CD8-positive, alpha-beta memory T cell (primary cell): ENCODE measurements at regions not wholly inside any gene's neighbourhood (a gene's known extent, or its start where the extent isn't known, plus 50 kb on each side); places are given as distances from the start of the nearest gene placed in this dataset.

Experiments
- CTCF ChIA-PET: fragments of 350-600 bp; sonication (Branson Sonifier 250); formaldehyde crosslinking; loops from one replicate; lab custom pipeline; 2021; ENCODE audit warnings: antibody characterized with exemption; lab: Charles Lee
- POLR2A ChIA-PET: fragments of 350-600 bp; sonication (Branson Sonifier 250); formaldehyde crosslinking; loops from one replicate; lab custom pipeline; 2021; ENCODE audit warnings: antibody characterized with exemption; lab: Charles Lee
- DNase-seq, 5 donors: peaks; one replicate each; pipeline versions ENCODE4 v3.0.0 to v3.0.0-alpha.2; 2020 to 2022; ENCODE audit warnings: mixed read lengths in 1 of 5
- H3K27ac ChIP-seq: one replicate; pipeline ENCODE4 v1.7.0; 2013; ENCODE audit warnings: low read depth, mild to moderate bottlenecking, low read length, moderate library complexity
- H3K27me3 ChIP-seq: 2 replicates; pipeline ENCODE4 v1.7.0; 2013; ENCODE audit warnings: low read length, mild to moderate bottlenecking; ENCODE audit not compliant: insufficient read depth, poor library complexity, severe bottlenecking
- H3K36me3 ChIP-seq: 2 replicates; pipeline ENCODE4 v1.7.0; 2013; ENCODE audit warnings: mild to moderate bottlenecking, low read length, moderate library complexity; ENCODE audit not compliant: insufficient read depth
- H3K4me1 ChIP-seq: 2 replicates; pipeline ENCODE4 v1.7.0; 2013; ENCODE audit warnings: mild to moderate bottlenecking, low read length, moderate library complexity; ENCODE audit not compliant: insufficient read depth
- H3K4me3 ChIP-seq: 2 replicates; pipeline ENCODE4 v1.7.0; 2013; ENCODE audit warnings: mild to moderate bottlenecking, low read length
- H3K9me3 ChIP-seq: 2 replicates; pipeline ENCODE4 v1.7.0; 2013; ENCODE audit warnings: mild to moderate bottlenecking, low read length
- H3K27ac Mint-ChIP-seq, 8 donors: one replicate each; pipeline ENCODE4 v1.8.0; 2020 to 2021; ENCODE audit warnings: mixed read lengths in 8 of 8, mild to moderate bottlenecking in 6 of 8, inconsistent platforms in 3 of 8, moderate library complexity in 3 of 8
- H3K27me3 Mint-ChIP-seq, 2 donors: one replicate each; pipeline ENCODE4 v1.8.0; 2020 to 2021; ENCODE audit warnings: mixed read lengths in 2 of 2, mild to moderate bottlenecking in 1 of 2, moderate library complexity in 1 of 2
- H3K36me3 Mint-ChIP-seq, 3 donors: one replicate each; pipeline ENCODE4 v1.8.0; 2020 to 2021; ENCODE audit warnings: mixed read lengths in 3 of 3, inconsistent platforms in 1 of 3, mild to moderate bottlenecking in 1 of 3
- H3K4me1 Mint-ChIP-seq, 3 donors: one replicate each; pipeline ENCODE4 v1.8.0; 2020 to 2021; ENCODE audit warnings: mixed read lengths in 3 of 3, inconsistent platforms in 1 of 3, mild to moderate bottlenecking in 1 of 3
- H3K4me3 Mint-ChIP-seq, 7 donors: one replicate each; pipeline ENCODE4 v1.8.0; 2020 to 2021; ENCODE audit warnings: mixed read lengths in 7 of 7, mild to moderate bottlenecking in 6 of 7, moderate library complexity in 4 of 7, inconsistent platforms in 2 of 7
- H3K9me3 Mint-ChIP-seq, 5 donors: one replicate each; pipeline ENCODE4 v1.8.0; 2020 to 2022; ENCODE audit warnings: mixed read lengths in 5 of 5, mild to moderate bottlenecking in 3 of 5, moderate library complexity in 2 of 5, inconsistent platforms in 1 of 5

GRCh38 chr18:78683191-78684010, 296.2 kb upstream of the SALL3 start:
- Mint-ChIP-seq H3K27me3 (peaks cover 1 to 4% of the 10 kb centered on the region in 2 donors), H3K9me3 (no peaks in the 10 kb centered on the region), H3K4me3 (no peak overlapping the region), H3K4me1 (peaks cover 2 to 3% (median 2%) of the 10 kb centered on the region in 3 donors), H3K27ac (no peak overlapping the region), H3K36me3 (no peaks in the 10 kb centered on the region)
- Histone ChIP-seq H3K27ac (no peak overlapping the region), H3K4me3 (no peak overlapping the region), H3K9me3 (no peaks in the 10 kb centered on the region), H3K36me3 (no peaks in the 10 kb centered on the region), H3K27me3 (no peaks in the 10 kb centered on the region), H3K4me1 (no peaks in the 10 kb centered on the region)
- no peak for DNase-seq
- CTCF ChIA-PET: no interaction called here
- POLR2A ChIA-PET: no interaction called here

GRCh38 chr18:78685250-78685979, 294.2 kb upstream of the SALL3 start:
- H3K4me1 ChIP-seq: no peaks in the 10 kb centered on the region
- H3K27me3 ChIP-seq: no peaks in the 10 kb centered on the region
- DNase-seq: no peak
- Mint-ChIP-seq H3K27ac (no peak overlapping the region), H3K36me3 (no peaks in the 10 kb centered on the region), H3K4me1 (no peaks in the 10 kb centered on the region), H3K9me3 (no peaks in the 10 kb centered on the region), H3K27me3 (peaks cover 3 to 4% of the 10 kb centered on the region in 2 donors), H3K4me3 (no peak overlapping the region)
- no peak overlapping the region for H3K27ac ChIP-seq
- POLR2A ChIA-PET: no interaction called here
- H3K36me3 ChIP-seq: no peaks in the 10 kb centered on the region
- no peak overlapping the region for H3K4me3 ChIP-seq
- H3K9me3 ChIP-seq: no peaks in the 10 kb centered on the region
- CTCF ChIA-PET: no interaction called here

- Histone ChIP-seq H3K4me1 (no peaks in the 10 kb centered on the region), H3K27ac (no peak overlapping the region), H3K4me3 (no peak overlapping the region), H3K36me3 (no peaks in the 10 kb centered on the region), H3K9me3 (no peaks in the 10 kb centered on the region), H3K27me3 (no peaks in the 10 kb centered on the region)
- ChIA-PET CTCF (no interaction called here), POLR2A (no interaction called here)
- H3K27me3 Mint-ChIP-seq: peaks cover 0 to 3% of the 10 kb centered on the region in 2 donors
- no peaks in the 10 kb centered on the region for H3K9me3 Mint-ChIP-seq
- no peaks in the 10 kb centered on the region for H3K4me1 Mint-ChIP-seq
- H3K36me3 Mint-ChIP-seq: no peaks in the 10 kb centered on the region
- no peak overlapping the region for H3K27ac Mint-ChIP-seq
- H3K4me3 Mint-ChIP-seq: no peak overlapping the region
- DNase-seq: no peak
Observed at GRCh38 chr18:78685980-78686530, 293.6 kb upstream of the SALL3 start.

- CTCF ChIA-PET: no interaction called here
- H3K27ac Mint-ChIP-seq: no peak overlapping the region
- H3K36me3 Mint-ChIP-seq: no peaks in the 10 kb centered on the region
- no peaks in the 10 kb centered on the region for H3K9me3 ChIP-seq
- H3K27ac ChIP-seq: no peak overlapping the region
- H3K9me3 Mint-ChIP-seq: no peaks in the 10 kb centered on the region
- DNase-seq: no peak
- H3K36me3 ChIP-seq: no peaks in the 10 kb centered on the region
- no peak overlapping the region for H3K4me3 Mint-ChIP-seq
- no peaks in the 10 kb centered on the region for H3K4me1 Mint-ChIP-seq
- peaks cover 0 to 3% of the 10 kb centered on the region in 2 donors for H3K27me3 Mint-ChIP-seq
- POLR2A ChIA-PET: no interaction called here
- H3K27me3 ChIP-seq: no peaks in the 10 kb centered on the region
- no peaks in the 10 kb centered on the region for H3K4me1 ChIP-seq
- no peak overlapping the region for H3K4me3 ChIP-seq
Observed at GRCh38 chr18:78686976-78687685, 292.5 kb upstream of the SALL3 start.

GRCh38 chr18:78687736-78688135, 291.9 kb upstream of the SALL3 start:
- Histone ChIP-seq H3K4me1 (no peaks in the 10 kb centered on the region), H3K27ac (no peak overlapping the region), H3K36me3 (no peaks in the 10 kb centered on the region), H3K27me3 (no peaks in the 10 kb centered on the region), H3K4me3 (no peak overlapping the region), H3K9me3 (no peaks in the 10 kb centered on the region)
- DNase-seq: no peak
- ChIA-PET POLR2A (no interaction called here), CTCF (no interaction called here)
- H3K27me3 Mint-ChIP-seq: peaks cover 0 to 3% of the 10 kb centered on the region in 2 donors
- no peaks in the 10 kb centered on the region for H3K4me1 Mint-ChIP-seq
- H3K27ac Mint-ChIP-seq: no peak overlapping the region
- H3K36me3 Mint-ChIP-seq: no peaks in the 10 kb centered on the region
- no peak overlapping the region for H3K4me3 Mint-ChIP-seq
- no peaks in the 10 kb centered on the region for H3K9me3 Mint-ChIP-seq

GRCh38 chr18:78688249-78688648, 291.4 kb upstream of the SALL3 start:
- no peak overlapping the region for H3K4me3 Mint-ChIP-seq
- Histone ChIP-seq H3K27me3 (no peaks in the 10 kb centered on the region), H3K4me1 (no peaks in the 10 kb centered on the region), H3K9me3 (no peaks in the 10 kb centered on the region), H3K4me3 (no peak overlapping the region), H3K27ac (no peak overlapping the region), H3K36me3 (no peaks in the 10 kb centered on the region)
- no peaks in the 10 kb centered on the region for H3K4me1 Mint-ChIP-seq
- no peaks in the 10 kb centered on the region for H3K36me3 Mint-ChIP-seq
- H3K27ac Mint-ChIP-seq: no peak overlapping the region
- no peaks in the 10 kb centered on the region for H3K9me3 Mint-ChIP-seq
- ChIA-PET POLR2A (no interaction called here), CTCF (no interaction called here)
- peaks cover 0 to 3% of the 10 kb centered on the region in 2 donors for H3K27me3 Mint-ChIP-seq
- DNase-seq: no peak

- POLR2A ChIA-PET: no interaction called here
- CTCF ChIA-PET: no interaction called here
- H3K9me3 Mint-ChIP-seq: no peaks in the 10 kb centered on the region
- H3K4me1 ChIP-seq: no peaks in the 10 kb centered on the region
- H3K27me3 Mint-ChIP-seq: peaks cover 0 to 3% of the 10 kb centered on the region in 2 donors
- no peak overlapping the region for H3K4me3 Mint-ChIP-seq
- no peak overlapping the region for H3K27ac ChIP-seq
- H3K9me3 ChIP-seq: no peaks in the 10 kb centered on the region
- no peaks in the 10 kb centered on the region for H3K36me3 Mint-ChIP-seq
- H3K4me3 ChIP-seq: no peak overlapping the region
- no peaks in the 10 kb centered on the region for H3K27me3 ChIP-seq
- DNase-seq: no peak
- no peaks in the 10 kb centered on the region for H3K36me3 ChIP-seq
- no peak overlapping the region for H3K27ac Mint-ChIP-seq
- H3K4me1 Mint-ChIP-seq: no peaks in the 10 kb centered on the region
Observed at GRCh38 chr18:78688916-78689315, 290.7 kb upstream of the SALL3 start.

- Histone ChIP-seq H3K9me3 (no peaks in the 10 kb centered on the region), H3K4me1 (no peaks in the 10 kb centered on the region), H3K27me3 (no peaks in the 10 kb centered on the region), H3K27ac (no peak overlapping the region), H3K4me3 (no peak overlapping the region), H3K36me3 (no peaks in the 10 kb centered on the region)
- Mint-ChIP-seq H3K9me3 (no peaks in the 10 kb centered on the region), H3K36me3 (no peaks in the 10 kb centered on the region), H3K27me3 (peaks cover 0 to 3% of the 10 kb centered on the region in 2 donors), H3K4me3 (no peak overlapping the region), H3K4me1 (no peaks in the 10 kb centered on the region), H3K27ac (no peak overlapping the region)
- ChIA-PET CTCF (no interaction called here), POLR2A (no interaction called here)
- DNase-seq: no peak
Observed at GRCh38 chr18:78689606-78690005, 290.0 kb upstream of the SALL3 start.
